Uterus (tissue), 2 donors: ENCODE measurements at regions not wholly inside any gene's neighbourhood (a gene's known extent, or its start where the extent isn't known, plus 50 kb on each side); places are given as distances from the start of the nearest gene placed in this dataset.

Source experiments
- CTCF ChIP-seq, 4 experiments: fragments of 200-600 bp in 2 of 4; fragments of 450-650 bp in 2 of 4; sonication (generic) in 2 of 4; IDR thresholded peaks; one replicate each; pipeline ENCODE4 v1.5.1; 2016 to 2019; ENCODE audit warnings: antibody characterized with exemption in 4 of 4, mild to moderate bottlenecking in 2 of 4, moderate library complexity in 1 of 4
- POLR2A ChIP-seq, 2 donors: fragments of 450-650 bp; IDR thresholded peaks; one replicate each; pipeline ENCODE4 v1.6.1; 2016; ENCODE audit warnings: antibody characterized with exemption in 2 of 2, mild to moderate bottlenecking in 1 of 2, moderate library complexity in 1 of 2

GRCh38 chr15:72935521-72935920 is 116.7 kb upstream of the NEO1 start:
- TF ChIP-seq CTCF (IDR thresholded peaks at IDR 0.05) (no peak), POLR2A (IDR thresholded peaks at IDR 0.05) (no peak)
